ENCODE measurements at regions not wholly inside any gene's neighbourhood (a gene's known extent, or its start where the extent isn't known, plus 50 kb on each side); places are given as distances from the start of the nearest gene placed in this dataset.

DNA sequence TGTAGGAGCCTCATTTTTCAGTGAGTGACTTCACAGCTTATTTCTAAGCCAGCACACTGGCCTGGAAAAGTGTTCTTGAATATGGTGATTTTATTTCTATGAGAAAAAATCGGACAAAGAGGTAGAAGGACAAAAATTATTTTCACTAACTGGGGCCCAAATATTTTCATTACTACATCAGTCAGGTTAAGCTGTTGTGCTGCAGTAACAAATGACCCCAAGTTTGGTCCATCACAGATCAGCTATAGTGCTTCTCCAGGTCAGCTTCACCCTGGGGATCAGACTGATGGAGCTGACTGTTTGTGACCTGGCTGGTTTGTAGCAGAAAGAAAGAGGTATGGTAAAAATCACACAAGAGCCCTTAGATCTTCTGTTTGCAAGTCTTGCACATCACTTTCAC is 97.9 kb upstream of the STT3B start:
- H3K56ac ChIP-seq (ENCODE audit: extremely low read depth, insufficient read depth, low read length), result no peak overlapping the region
- H2BK120ac ChIP-seq (ENCODE audit: low read depth, low read length), result no peak overlapping the region
- no CpG with 5 or more reads among the region's 1 CpG for WGBS, 2 experiments (ENCODE audit: extremely low coverage in 2 of 2, insufficient read length in 1 of 2)
- H2BK5ac ChIP-seq (ENCODE audit: low read depth, low read length, poor library complexity, severe bottlenecking), result no peak overlapping the region
- no peak overlapping the region for H2AK9ac ChIP-seq (replicated peaks; ENCODE audit: low read depth, low read length, poor library complexity)
- dilution Hi-C loops (cut with HindIII; ENCODE audit: low sequenced_read_pairs, unreplicated experiment) (no loop called here), intact Hi-C loops (cut with micrococcal nuclease) (no loop called here), in situ Hi-C loops (cut with MboI; ENCODE audit: low sequenced_read_pairs) (no loop called here)
- ChIA-PET CTCF (no interaction called here), POLR2A (ENCODE audit: unreplicated experiment) (no interaction called here)
- H3K14ac ChIP-seq (replicated peaks; ENCODE audit: low read depth, low read length), result no peak overlapping the region
- no peak overlapping the region for H2AK5ac ChIP-seq (ENCODE audit: low read depth, low read length)
- no TSS peak for BruUV-seq (replicated peaks)
- no peak overlapping the region for H3K18ac ChIP-seq (ENCODE audit: low read depth, low read length)
- no peak overlapping the region for H3K4me3 ChIP-seq (ENCODE audit: insufficient read depth, low read depth, low read length)
- no peak for ATAC-seq (ENCODE audit: low read depth)
- H2BK15ac ChIP-seq (ENCODE audit: low read depth, low read length), result no peak overlapping the region
- no peak overlapping the region for H2AFZ ChIP-seq (replicated peaks; ENCODE audit: low read length, poor library complexity)
- no peak overlapping the region for H4K8ac ChIP-seq (ENCODE audit: low read depth in 2 of 2, low read length in 2 of 2)
- no peak overlapping the region for H2BK20ac ChIP-seq (ENCODE audit: low read depth, low read length)
- H3K9me3 ChIP-seq (ENCODE audit: control insufficient read depth, insufficient read depth, low read length), result peaks cover 1% of the 10 kb centered on the region; the same call in 1 of the 2 replicates
- no peak overlapping the region for H4K5ac ChIP-seq (ENCODE audit: low read depth, low read length)
- H3K27ac ChIP-seq (ENCODE audit: insufficient read depth, low read length), result no peak overlapping the region
- no peak overlapping the region for H3K9ac ChIP-seq (ENCODE audit: low read depth, low read length)
- no peaks in the 10 kb centered on the region for H3K36me3 ChIP-seq (ENCODE audit: control insufficient read depth, insufficient read depth, low read length)
- no peak for DNase-seq
- TF ChIP-seq, protein P1, sequence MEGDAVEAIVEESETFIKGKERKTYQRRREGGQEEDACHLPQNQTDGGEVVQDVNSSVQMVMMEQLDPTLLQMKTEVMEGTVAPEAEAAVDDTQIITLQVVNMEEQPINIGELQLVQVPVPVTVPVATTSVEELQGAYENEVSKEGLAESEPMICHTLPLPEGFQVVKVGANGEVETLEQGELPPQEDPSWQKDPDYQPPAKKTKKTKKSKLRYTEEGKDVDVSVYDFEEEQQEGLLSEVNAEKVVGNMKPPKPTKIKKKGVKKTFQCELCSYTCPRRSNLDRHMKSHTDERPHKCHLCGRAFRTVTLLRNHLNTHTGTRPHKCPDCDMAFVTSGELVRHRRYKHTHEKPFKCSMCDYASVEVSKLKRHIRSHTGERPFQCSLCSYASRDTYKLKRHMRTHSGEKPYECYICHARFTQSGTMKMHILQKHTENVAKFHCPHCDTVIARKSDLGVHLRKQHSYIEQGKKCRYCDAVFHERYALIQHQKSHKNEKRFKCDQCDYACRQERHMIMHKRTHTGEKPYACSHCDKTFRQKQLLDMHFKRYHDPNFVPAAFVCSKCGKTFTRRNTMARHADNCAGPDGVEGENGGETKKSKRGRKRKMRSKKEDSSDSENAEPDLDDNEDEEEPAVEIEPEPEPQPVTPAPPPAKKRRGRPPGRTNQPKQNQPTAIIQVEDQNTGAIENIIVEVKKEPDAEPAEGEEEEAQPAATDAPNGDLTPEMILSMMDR (conservative IDR thresholded peaks at IDR 0.05; ENCODE audit: low read depth, low read length), result no peak
- TF ChIP-seq, protein P2, sequence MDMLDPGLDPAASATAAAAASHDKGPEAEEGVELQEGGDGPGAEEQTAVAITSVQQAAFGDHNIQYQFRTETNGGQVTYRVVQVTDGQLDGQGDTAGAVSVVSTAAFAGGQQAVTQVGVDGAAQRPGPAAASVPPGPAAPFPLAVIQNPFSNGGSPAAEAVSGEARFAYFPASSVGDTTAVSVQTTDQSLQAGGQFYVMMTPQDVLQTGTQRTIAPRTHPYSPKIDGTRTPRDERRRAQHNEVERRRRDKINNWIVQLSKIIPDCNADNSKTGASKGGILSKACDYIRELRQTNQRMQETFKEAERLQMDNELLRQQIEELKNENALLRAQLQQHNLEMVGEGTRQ (IDR thresholded peaks at IDR 0.05; ENCODE audit: low read depth, low read length), result no peak
- H3K79me1 ChIP-seq (ENCODE audit: low read depth in 1 of 2, low read length in 2 of 2), result no peaks in the 10 kb centered on the region
- no peaks in the 10 kb centered on the region for H4K20me1 ChIP-seq (ENCODE audit: insufficient read depth, low read length)
- no peak overlapping the region for H4K91ac ChIP-seq (ENCODE audit: insufficient read depth, low read depth, low read length)
- H3K9me1 ChIP-seq (ENCODE audit: insufficient read depth, low read length), result no peaks in the 10 kb centered on the region
- H3K27me3 ChIP-seq (ENCODE audit: control insufficient read depth, insufficient read depth, low read length), result no peaks in the 10 kb centered on the region
- no peak overlapping the region for H3K4ac ChIP-seq (ENCODE audit: low read depth, low read length)
- H3K4me2 ChIP-seq (ENCODE audit: low read depth, low read length), result no peak overlapping the region
- no peaks in the 10 kb centered on the region for H3K4me1 ChIP-seq (ENCODE audit: control insufficient read depth, insufficient read depth, low read length)
- H3K23ac ChIP-seq (ENCODE audit: low read depth, low read length), result no peak overlapping the region

Measured in IMR-90 (cell line).